GM12878 (cell line): ENCODE measurements at regions not wholly inside any gene's neighbourhood (a gene's known extent, or its start where the extent isn't known, plus 50 kb on each side); places are given as distances from the start of the nearest gene placed in this dataset.

Experiments
- ATAC-seq: fragments of 200-7000 bp; cut with Tn5 transposase; 3 replicates; pipeline ENCODE4 v1.9.1; 2020; ENCODE audit warnings: mild to moderate bottlenecking, moderate library complexity
- BruUV-seq: library from RNA; stranded (reverse); fragments of 400-500 nt; replicated peaks from 2 replicates; lab custom pipeline; 2021; lab: Mats Ljungman, UMichigan
- CTCF ChIA-PET: fragments of 300-600 bp; sonication (Branson Sonifier 250); formaldehyde crosslinking; extraction: SDS; loops from one replicate; lab custom pipeline; 2021; ENCODE audit warnings: inconsistent platforms; lab: Yijun Ruan, JAX
- POLR2A ChIA-PET: fragments of 350-600 bp; formaldehyde crosslinking; extraction: SDS; loops from one replicate; lab custom pipeline; 2021; ENCODE audit warnings: inconsistent platforms; lab: Charles Lee
- RAD21 ChIA-PET: fragments of 300-600 bp; sonication (Branson Sonifier 250); formaldehyde crosslinking; loops from one replicate; lab custom pipeline; 2023; ENCODE audit warnings: antibody characterized with exemption; ENCODE audit not compliant: unreplicated experiment; lab: Charles Lee
- SMC1A ChIA-PET: fragments of 300-600 bp; sonication (Branson Sonifier 250); formaldehyde crosslinking; loops from one replicate; lab custom pipeline; 2023; ENCODE audit not compliant: unreplicated experiment, uncharacterized antibody; lab: Charles Lee
- DNase-seq: peaks from one replicate; pipeline ENCODE4 v3.0.0-alpha.2; 2011; ENCODE audit warnings: low read depth, low spot score
- FAIRE-seq: peaks from 3 replicates; lab custom pipeline; 2011; peaks lifted over from hg19 to GRCh38; lab: Jason Lieb, UNC
- H2AFZ ChIP-seq: 2 replicates; pipeline ENCODE4 v1.6.0; 2011; ENCODE audit warnings: low read depth, low read length, control low read depth; ENCODE audit not compliant: control insufficient read depth
- H3K27ac ChIP-seq: 2 replicates; pipeline ENCODE4 v1.5.1; 2011; ENCODE audit warnings: control low read depth; ENCODE audit not compliant: control insufficient read depth, insufficient read depth
- H3K27me3 ChIP-seq, 2 experiments: replicated peaks in 1 of 2; 2 replicates each; pipeline versions ENCODE4 v1.6.0 to v1.6.1; 2011; ENCODE audit warnings: low read length in 1 of 2; ENCODE audit not compliant: control insufficient read depth in 2 of 2, insufficient read depth in 2 of 2
- H3K36me3 ChIP-seq, 2 experiments: 2 replicates each; pipeline ENCODE4 v1.5.1; 2011; ENCODE audit warnings: low read length in 1 of 2; ENCODE audit not compliant: control insufficient read depth in 2 of 2, insufficient read depth in 2 of 2
- H3K4me1 ChIP-seq: 2 replicates; pipeline ENCODE4 v1.6.1; 2011; ENCODE audit warnings: mild to moderate bottlenecking, low read length, moderate library complexity, mixed read lengths; ENCODE audit not compliant: control insufficient read depth, insufficient read depth
- H3K4me2 ChIP-seq: 2 replicates; pipeline ENCODE4 v1.6.0; 2011; ENCODE audit warnings: control low read depth; ENCODE audit not compliant: control insufficient read depth, insufficient read depth
- H3K4me3 ChIP-seq: fragments of 200-600 bp; sonication (generic); 2 replicates; pipeline ENCODE4 v1.5.1; 2016
- H3K79me2 ChIP-seq: 2 replicates; pipeline ENCODE4 v1.6.0; 2011; ENCODE audit warnings: low read length; ENCODE audit not compliant: control insufficient read depth, insufficient read depth
- H3K9ac ChIP-seq: 2 replicates; pipeline ENCODE4 v1.8.0; 2011; ENCODE audit warnings: low read length, control low read depth, mixed read lengths; ENCODE audit not compliant: control insufficient read depth, insufficient read depth
- H3K9me3 ChIP-seq: replicated peaks from 3 replicates; pipeline ENCODE4 v1.5.1; 2011; ENCODE audit warnings: mild to moderate bottlenecking, low read length; ENCODE audit not compliant: control insufficient read depth, insufficient read depth
- H4K20me1 ChIP-seq: 2 replicates; pipeline ENCODE4 v1.6.0; 2011; ENCODE audit not compliant: control insufficient read depth, insufficient read depth
- ATF2 ChIP-seq: IDR thresholded peaks from 2 replicates; pipeline ENCODE4 v1.6.1; 2012; ENCODE audit warnings: low read length, inconsistent platforms
- CHD4 ChIP-seq: fragments of 200-600 bp; sonication (generic); IDR thresholded peaks from 2 replicates; pipeline ENCODE4 v1.6.1; 2016; ENCODE audit warnings: mild to moderate bottlenecking
- CREM ChIP-seq: IDR thresholded peaks from 2 replicates; pipeline ENCODE4 v1.6.1; 2014; ENCODE audit warnings: antibody characterized with exemption, low read depth
- FOXK2 ChIP-seq: fragments of 450-650 bp; IDR thresholded peaks from 2 replicates; pipeline ENCODE4 v1.6.1; 2017; ENCODE audit warnings: mild to moderate bottlenecking, moderate library complexity
- IKZF1 ChIP-seq: fragments of 450-650 bp; conservative IDR thresholded peaks from 2 replicates; pipeline ENCODE4 v1.6.1; 2017; ENCODE audit warnings: antibody characterized with exemption, mild to moderate bottlenecking
- JUNB ChIP-seq: IDR thresholded peaks from 2 replicates; pipeline ENCODE4 v1.6.1; 2016; ENCODE audit warnings: antibody characterized with exemption, mild to moderate bottlenecking
- KLF5 ChIP-seq: fragments of 450-650 bp; IDR thresholded peaks from 2 replicates; pipeline ENCODE4 v1.6.1; 2014; ENCODE audit warnings: mild to moderate bottlenecking; ENCODE audit not compliant: partially characterized antibody
- NFYB ChIP-seq: IDR thresholded peaks from 2 replicates; pipeline ENCODE4 v1.6.1; 2011; ENCODE audit warnings: low read depth, mild to moderate bottlenecking, low read length, improper control_type of control experiment, moderate library complexity; ENCODE audit not compliant: insufficient read depth
- NRF1 ChIP-seq: conservative IDR thresholded peaks from 2 replicates; pipeline ENCODE4 v1.6.1; 2011; ENCODE audit warnings: mild to moderate bottlenecking, low read depth, low read length, improper control_type of control experiment
- PML ChIP-seq: IDR thresholded peaks from 2 replicates; pipeline ENCODE4 v1.6.1; 2012; ENCODE audit warnings: low read length, inconsistent platforms
- RB1 ChIP-seq: fragments of 450-650 bp; formaldehyde crosslinking; IDR thresholded peaks from 2 replicates; pipeline ENCODE4 v1.6.1; 2017; ENCODE audit warnings: mild to moderate bottlenecking, borderline replicate concordance
- RFX5 ChIP-seq: IDR thresholded peaks from 2 replicates; pipeline ENCODE4 v1.6.1; 2011; ENCODE audit warnings: low read depth, low read length, improper control_type of control experiment
- SMAD1 ChIP-seq: fragments of 450-650 bp; IDR thresholded peaks from 2 replicates; pipeline ENCODE4 v1.6.1; 2018; ENCODE audit warnings: mild to moderate bottlenecking, low read depth; ENCODE audit not compliant: partially characterized antibody
- SMC3 ChIP-seq: IDR thresholded peaks from 2 replicates; pipeline ENCODE4 v1.6.1; 2011; ENCODE audit warnings: low read length, improper control_type of control experiment, borderline replicate concordance
- SREBF1 ChIP-seq: IDR thresholded peaks from 2 replicates; pipeline ENCODE4 v1.6.1; 2012; ENCODE audit warnings: mild to moderate bottlenecking, low read length
- TARDBP ChIP-seq: IDR thresholded peaks from 2 replicates; pipeline ENCODE4 v1.6.1; 2016; ENCODE audit warnings: borderline replicate concordance
- TCF3 ChIP-seq: IDR thresholded peaks from 2 replicates; pipeline ENCODE4 v1.6.1; 2012; ENCODE audit warnings: low read depth, mild to moderate bottlenecking, low read length, borderline replicate concordance; ENCODE audit not compliant: insufficient read depth
- ZNF207 ChIP-seq: fragments of 450-650 bp; IDR thresholded peaks from 2 replicates; pipeline ENCODE4 v1.6.1; 2014; ENCODE audit warnings: antibody characterized with exemption, mild to moderate bottlenecking, borderline replicate concordance
- WGBS: methylation state at CpG from one replicate; pipeline ENCODE4 v1.1.6; 2016; ENCODE audit warnings: low lambda C conversion rate; ENCODE audit not compliant: insufficient replicate concordance, insufficient coverage; ENCODE audit errors: missing lambda C conversion rate; 5-methylcytosine and 5-hydroxymethylcytosine counted together
- in situ Hi-C: fragments of 300-500 bp; cut with MboI; formaldehyde crosslinking; loops from 9 replicates; pipeline ENCODE4 v1.14.3; 2018; ENCODE audit warnings: mixed read lengths
- intact Hi-C: fragments of 100-400 bp; cut with micrococcal nuclease; formaldehyde crosslinking; loops from one replicate; pipeline ENCODE4 v1.14.2; 2022; ENCODE audit not compliant: unreplicated experiment

- Histone ChIP-seq H2AFZ (no peak overlapping the region), H3K4me3 (no peak overlapping the region), H4K20me1 (no peaks in the 10 kb centered on the region), H3K27ac (no peak overlapping the region), H3K4me1 (no peaks in the 10 kb centered on the region; the same call in 1 of the 2 replicates), H3K9ac (no peak overlapping the region), H3K79me2 (no peaks in the 10 kb centered on the region), H3K4me2 (no peak overlapping the region), H3K27me3 (no peaks in the 10 kb centered on the region), H3K36me3 (no peaks in the 10 kb centered on the region)
- intact Hi-C loops (no loop called here), in situ Hi-C loops (no loop called here)
- no peak for ATAC-seq
- POLR2A ChIA-PET, result no interaction called here
- 74% methylated on average over 1 of the region's 1 CpG for WGBS
- RAD21 ChIA-PET, result no interaction called here
- SMC1A ChIA-PET, result no interaction called here
- TF ChIP-seq NFYB, result no peak
- TF ChIP-seq, all 136 proteins: peak for 0
- no peak for DNase-seq
- FAIRE-seq, result no peak
- CTCF ChIA-PET, result no interaction called here
- BruUV-seq, result no TSS peak
- no peaks in the 10 kb centered on the region for H3K9me3 ChIP-seq
Measured at GRCh38 chr3:178005961-178006360, 530.3 kb upstream of the KCNMB2 start.

GRCh38 chr3:178010306-178010705 lies 525.9 kb upstream of the KCNMB2 start:
- FAIRE-seq (no peak), ATAC-seq (no peak), DNase-seq (no peak)
- Histone ChIP-seq H3K4me3 (no peak overlapping the region), H3K79me2 (no peaks in the 10 kb centered on the region), H3K9me3 (no peaks in the 10 kb centered on the region), H3K4me1 (no peaks in the 10 kb centered on the region), H3K4me2 (no peak overlapping the region), H3K36me3 (no peaks in the 10 kb centered on the region), H3K27ac (no peak overlapping the region), H3K9ac (no peak overlapping the region), H4K20me1 (no peaks in the 10 kb centered on the region), H2AFZ (no peak overlapping the region), H3K27me3 (no peaks in the 10 kb centered on the region)
- intact Hi-C loops, result no loop called here
- in situ Hi-C loops, result no loop called here
- ChIA-PET RAD21 (no interaction called here), POLR2A (no interaction called here), CTCF (no interaction called here), SMC1A (no interaction called here)
- 95% methylated on average over 2 of the region's 2 CpGs for WGBS
- BruUV-seq, result no TSS peak
- TF ChIP-seq PML (no peak), SMC3 (no peak), CHD4 (no peak), TCF3 (no peak), RFX5 (no peak), NFYB (no peak), KLF5 (no peak), IKZF1 (no peak), NRF1 (no peak), CREM (no peak), TARDBP (no peak), RB1 (no peak), SMAD1 (no peak), JUNB (no peak), FOXK2 (no peak), ZNF207 (no peak), ATF2 (no peak), SREBF1 (no peak)
